ENCODE measurements at regions not wholly inside any gene's neighbourhood (a gene's known extent, or its start where the extent isn't known, plus 50 kb on each side); places are given as distances from the start of the nearest gene placed in this dataset.

GRCh38 chr6:1445650-1446330 is 56.4 kb downstream of the FOXF2 start:
- TF ChIP-seq POLR2AphosphoS5 (IDR thresholded peaks at IDR 0.05; ENCODE audit: low read depth, low read length) (no peak), CTCF (IDR thresholded peaks at IDR 0.05) (no peak), SIN3A (IDR thresholded peaks at IDR 0.05; ENCODE audit: borderline replicate concordance, insufficient read depth, low read depth, low read length) (no peak)
